Cardiac septum (tissue), 1 donor: ENCODE measurements at regions not wholly inside any gene's neighbourhood (a gene's known extent, or its start where the extent isn't known, plus 50 kb on each side); places are given as distances from the start of the nearest gene placed in this dataset.

ENCODE experiments used
- DNase-seq: peaks from one replicate; pipeline ENCODE4 v3.0.0-alpha.2; 2020; ENCODE audit warnings: low spot score
- intact Hi-C: fragments of 100-400 bp; cut with DNase I; formaldehyde crosslinking; loops from one replicate; pipeline ENCODE4 v1.14.0; 2022
- donor health status: DM: no; HTN: no; CAD: no.

GRCh38 chr1:24996983-24997893 lies 67.2 kb upstream of the RUNX3 start:
- DNase-seq, result no peak

GRCh38 chr1:24996456-24996855 lies 66.4 kb upstream of the RUNX3 start:
- no peak for DNase-seq

More at GRCh38 chr1:24996983-24997893, 67.2 kb upstream of the RUNX3 start:
- intact Hi-C loops, result no loop called here

GRCh38 chr1:24995661-24996060 lies 65.6 kb upstream of the RUNX3 start:
- DNase-seq, result no peak
- intact Hi-C loops, result no loop called here

More at GRCh38 chr1:24996456-24996855, 66.4 kb upstream of the RUNX3 start:
- intact Hi-C loops, result no loop called here

- no peak for DNase-seq
- intact Hi-C loops, result no loop called here
Measured at GRCh38 chr1:24995140-24995539, 65.1 kb upstream of the RUNX3 start.

GRCh38 chr1:24993871-24994580 lies 64.0 kb upstream of the RUNX3 start:
- DNase-seq, result no peak
- intact Hi-C loops, result no loop called here

GRCh38 chr1:24992761-24993211 lies 62.7 kb upstream of the RUNX3 start:
- intact Hi-C loops, result no loop called here
- DNase-seq, result no peak

- intact Hi-C loops, result no loop called here
Measured at GRCh38 chr1:24992124-24992760, 62.2 kb upstream of the RUNX3 start.

GRCh38 chr1:24991697-24992096 lies 61.6 kb upstream of the RUNX3 start:
- no peak for DNase-seq
- intact Hi-C loops, result no loop called here

More at GRCh38 chr1:24992124-24992760, 62.2 kb upstream of the RUNX3 start:
- DNase-seq, result no peak

GRCh38 chr1:24990779-24991641 lies 60.9 kb upstream of the RUNX3 start:
- intact Hi-C loops, result no loop called here

GRCh38 chr1:24990136-24990535 lies 60.1 kb upstream of the RUNX3 start:
- intact Hi-C loops, result no loop called here
- DNase-seq, result no peak

More at GRCh38 chr1:24990779-24991641, 60.9 kb upstream of the RUNX3 start:
- no peak for DNase-seq

GRCh38 chr1:24989082-24989481 lies 59.0 kb upstream of the RUNX3 start:
- intact Hi-C loops, result no loop called here
- no peak for DNase-seq

GRCh38 chr1:24988558-24988912 lies 58.5 kb upstream of the RUNX3 start:
- intact Hi-C loops, result no loop called here
- DNase-seq, result no peak

GRCh38 chr1:24987875-24988557 lies 57.9 kb upstream of the RUNX3 start:
- intact Hi-C loops, result no loop called here
- DNase-seq, result no peak

GRCh38 chr1:24987424-24987823 lies 57.3 kb upstream of the RUNX3 start:
- intact Hi-C loops, result no loop called here
- DNase-seq, result no peak

GRCh38 chr1:24986372-24986965 lies 56.4 kb upstream of the RUNX3 start:
- DNase-seq, result no peak
- intact Hi-C loops, result no loop called here

GRCh38 chr1:24985737-24986136 lies 55.7 kb upstream of the RUNX3 start:
- intact Hi-C loops, result no loop called here
- no peak for DNase-seq

- intact Hi-C loops, result no loop called here
- no peak for DNase-seq
Measured at GRCh38 chr1:24984800-24985522, 54.9 kb upstream of the RUNX3 start.

- intact Hi-C loops, result no loop called here
Measured at GRCh38 chr1:24984300-24984699, 54.2 kb upstream of the RUNX3 start.

More at GRCh38 chr1:24984300-24984699, 54.2 kb upstream of the RUNX3 start:
- DNase-seq, result no peak
